OCI-LY7 (cell line): ENCODE measurements at regions not wholly inside any gene's neighbourhood (a gene's known extent, or its start where the extent isn't known, plus 50 kb on each side); places are given as distances from the start of the nearest gene placed in this dataset.

ENCODE experiments used
- EZH2phosphoT487 ChIP-seq: fragments of 200-600 bp; sonication (generic); IDR thresholded peaks from 2 replicates; pipeline ENCODE4 v1.6.1; 2018; ENCODE audit warnings: low read depth, borderline replicate concordance, mild to moderate bottlenecking, mixed run types, antibody characterized with exemption, low read length, moderate library complexity, mixed read lengths
- TF ChIP-seq, protein P1 (sequence below): fragments of 200-600 bp; sonication (generic); conservative IDR thresholded peaks from 2 replicates; pipeline ENCODE4 v1.5.1; 2014; ENCODE audit warnings: mild to moderate bottlenecking, antibody characterized with exemption, low read length, moderate library complexity, mixed read lengths

GRCh38 chr18:30810580-30810979 lies 232.0 kb downstream of the DSC3 start:
- TF ChIP-seq, protein P1, sequence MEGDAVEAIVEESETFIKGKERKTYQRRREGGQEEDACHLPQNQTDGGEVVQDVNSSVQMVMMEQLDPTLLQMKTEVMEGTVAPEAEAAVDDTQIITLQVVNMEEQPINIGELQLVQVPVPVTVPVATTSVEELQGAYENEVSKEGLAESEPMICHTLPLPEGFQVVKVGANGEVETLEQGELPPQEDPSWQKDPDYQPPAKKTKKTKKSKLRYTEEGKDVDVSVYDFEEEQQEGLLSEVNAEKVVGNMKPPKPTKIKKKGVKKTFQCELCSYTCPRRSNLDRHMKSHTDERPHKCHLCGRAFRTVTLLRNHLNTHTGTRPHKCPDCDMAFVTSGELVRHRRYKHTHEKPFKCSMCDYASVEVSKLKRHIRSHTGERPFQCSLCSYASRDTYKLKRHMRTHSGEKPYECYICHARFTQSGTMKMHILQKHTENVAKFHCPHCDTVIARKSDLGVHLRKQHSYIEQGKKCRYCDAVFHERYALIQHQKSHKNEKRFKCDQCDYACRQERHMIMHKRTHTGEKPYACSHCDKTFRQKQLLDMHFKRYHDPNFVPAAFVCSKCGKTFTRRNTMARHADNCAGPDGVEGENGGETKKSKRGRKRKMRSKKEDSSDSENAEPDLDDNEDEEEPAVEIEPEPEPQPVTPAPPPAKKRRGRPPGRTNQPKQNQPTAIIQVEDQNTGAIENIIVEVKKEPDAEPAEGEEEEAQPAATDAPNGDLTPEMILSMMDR = no peak
- TF ChIP-seq EZH2phosphoT487 = no peak
